ENCODE measurements at regions not wholly inside any gene's neighbourhood (a gene's known extent, or its start where the extent isn't known, plus 50 kb on each side); places are given as distances from the start of the nearest gene placed in this dataset.
"Not testable (repeated sequence)": the region's sequence is repeated elsewhere in the genome, so short reads cannot be mapped to it uniquely, and the experiment has no call there.

- not testable (repeated sequence) for DNase-seq (ENCODE audit: low read depth in 2 of 2)
These were observed 441.9 kb downstream of the TOX3 start for GRCh38 chr16:52104993-52105392.

GRCh38 chr16:52103791-52104190 is 443.2 kb downstream of the TOX3 start:
- DNase-seq (ENCODE audit: low read depth in 2 of 2) = no peak

- DNase-seq (ENCODE audit: low read depth in 2 of 2) = no peak
These were observed 445.7 kb downstream of the TOX3 start for GRCh38 chr16:52101246-52101645.

- DNase-seq (ENCODE audit: low read depth in 2 of 2) = no peak
These were observed 447.6 kb downstream of the TOX3 start for GRCh38 chr16:52099382-52099781.

GRCh38 chr16:52095471-52095870 is 451.5 kb downstream of the TOX3 start:
- no peak for DNase-seq (ENCODE audit: low read depth in 2 of 2)

GRCh38 chr16:52092126-52092525 is 454.8 kb downstream of the TOX3 start:
- DNase-seq (ENCODE audit: low read depth in 2 of 2) = no peak

GRCh38 chr16:52090080-52090479 is 456.9 kb downstream of the TOX3 start:
- DNase-seq (ENCODE audit: low read depth in 2 of 2) = no peak

- DNase-seq (ENCODE audit: low read depth in 2 of 2) = no peak
These were observed 457.5 kb downstream of the TOX3 start for GRCh38 chr16:52089476-52089875.

GRCh38 chr16:52086901-52087300 is 460.0 kb downstream of the TOX3 start:
- no peak for DNase-seq (ENCODE audit: low read depth in 2 of 2)

GRCh38 chr16:52078716-52079655 is 468.0 kb downstream of the TOX3 start:
- no peak for DNase-seq (ENCODE audit: low read depth in 2 of 2)

- no peak for DNase-seq (ENCODE audit: low read depth in 2 of 2)
These were observed 469.3 kb downstream of the TOX3 start for GRCh38 chr16:52077607-52078006.

GRCh38 chr16:52076801-52077201 is 470.1 kb downstream of the TOX3 start:
- DNase-seq (ENCODE audit: low read depth in 2 of 2) = no peak

GRCh38 chr16:52076332-52076731 is 470.6 kb downstream of the TOX3 start:
- DNase-seq (ENCODE audit: low read depth in 2 of 2) = no peak

GRCh38 chr16:52074133-52074532 is 472.8 kb downstream of the TOX3 start:
- DNase-seq (ENCODE audit: low read depth in 2 of 2) = no peak

- no peak for DNase-seq (ENCODE audit: low read depth in 2 of 2)
These were observed 473.9 kb downstream of the TOX3 start for GRCh38 chr16:52073024-52073423.

GRCh38 chr16:52071101-52071500 is 475.8 kb downstream of the TOX3 start:
- DNase-seq (ENCODE audit: low read depth in 2 of 2) = no peak

GRCh38 chr16:52070341-52071057 is 476.4 kb downstream of the TOX3 start:
- no peak for DNase-seq (ENCODE audit: low read depth in 2 of 2)

- no peak for DNase-seq (ENCODE audit: low read depth in 2 of 2)
These were observed 477.1 kb downstream of the TOX3 start for GRCh38 chr16:52069866-52070265.

GRCh38 chr16:52068447-52069074 is 478.4 kb downstream of the TOX3 start:
- DNase-seq (ENCODE audit: low read depth in 2 of 2) = no peak

- DNase-seq (ENCODE audit: low read depth in 2 of 2) = no peak
These were observed 480.0 kb downstream of the TOX3 start for GRCh38 chr16:52066962-52067361.

GRCh38 chr16:52056259-52056658 is 490.7 kb downstream of the TOX3 start:
- DNase-seq (ENCODE audit: low read depth in 2 of 2) = no peak

GRCh38 chr16:52055381-52055780 is 491.6 kb downstream of the TOX3 start:
- no peak for DNase-seq (ENCODE audit: low read depth in 2 of 2)

- no peak for DNase-seq (ENCODE audit: low read depth in 2 of 2)
These were observed 492.6 kb downstream of the TOX3 start for GRCh38 chr16:52054326-52054725.
